ENCODE measurements at regions not wholly inside any gene's neighbourhood (a gene's known extent, or its start where the extent isn't known, plus 50 kb on each side); places are given as distances from the start of the nearest gene placed in this dataset.
"Not testable (repeated sequence)": the region's sequence is repeated elsewhere in the genome, so short reads cannot be mapped to it uniquely, and the experiment has no call there.

GRCh38 chrX:109782994-109783700, 50.1 kb upstream of the ACSL4 start:
- H3K4me3 ChIP-seq (ENCODE audit: low read depth, low read length), result no peak overlapping the region
- no peak for DNase-seq (ENCODE audit: low read depth)
- TF ChIP-seq CTCF (IDR thresholded peaks at IDR 0.05; ENCODE audit: control insufficient read depth, extremely low read depth, insufficient read depth), result no peak

- DNase-seq (ENCODE audit: low read depth), result no peak
- TF ChIP-seq CTCF (IDR thresholded peaks at IDR 0.05; ENCODE audit: control insufficient read depth, extremely low read depth, insufficient read depth), result no peak
- H3K4me3 ChIP-seq (ENCODE audit: low read depth, low read length), result no peak overlapping the region
Observed at GRCh38 chrX:109783701-109784079, 50.6 kb upstream of the ACSL4 start.

- no peak for DNase-seq (ENCODE audit: low read depth)
- no peak overlapping the region for H3K4me3 ChIP-seq (ENCODE audit: low read depth, low read length)
- TF ChIP-seq CTCF (IDR thresholded peaks at IDR 0.05; ENCODE audit: control insufficient read depth, extremely low read depth, insufficient read depth), result no peak
Observed at GRCh38 chrX:109785053-109785452, 52.0 kb upstream of the ACSL4 start.

- not testable (repeated sequence) for DNase-seq (ENCODE audit: low read depth); H3K4me3 ChIP-seq (ENCODE audit: low read depth, low read length)
Observed at GRCh38 chrX:109790511-109790910, 57.5 kb upstream of the ACSL4 start.

GRCh38 chrX:109793191-109793590, 60.1 kb upstream of the ACSL4 start:
- no peak for TF ChIP-seq CTCF (IDR thresholded peaks at IDR 0.05; ENCODE audit: control insufficient read depth, extremely low read depth, insufficient read depth)
- DNase-seq (ENCODE audit: low read depth), result no peak
- no peak overlapping the region for H3K4me3 ChIP-seq (ENCODE audit: low read depth, low read length)

DNA sequence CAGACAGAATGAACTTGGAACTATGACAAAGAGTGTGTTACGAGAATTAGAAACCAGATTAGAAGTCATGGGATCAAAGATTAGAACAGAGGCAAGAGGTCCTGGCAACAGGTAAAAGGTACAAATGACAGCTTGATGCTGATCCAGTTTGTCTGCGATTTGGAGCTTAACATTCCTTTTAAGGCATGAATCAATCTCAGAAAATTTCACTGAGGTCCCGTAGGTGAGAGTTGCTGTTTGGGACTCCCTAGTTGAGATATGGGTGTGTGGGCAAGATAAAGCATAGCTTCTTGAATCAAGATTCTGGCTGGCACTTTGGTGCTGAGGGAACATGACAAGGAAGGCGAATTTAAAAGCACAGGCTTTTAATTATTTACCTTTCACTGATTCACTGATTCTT, 62.6 kb upstream of the ACSL4 start:
- no peak for TF ChIP-seq CTCF (IDR thresholded peaks at IDR 0.05; ENCODE audit: control insufficient read depth, extremely low read depth, insufficient read depth)
- no peak overlapping the region for H3K4me3 ChIP-seq (ENCODE audit: low read depth, low read length)
- DNase-seq (ENCODE audit: low read depth), result no peak

DNA sequence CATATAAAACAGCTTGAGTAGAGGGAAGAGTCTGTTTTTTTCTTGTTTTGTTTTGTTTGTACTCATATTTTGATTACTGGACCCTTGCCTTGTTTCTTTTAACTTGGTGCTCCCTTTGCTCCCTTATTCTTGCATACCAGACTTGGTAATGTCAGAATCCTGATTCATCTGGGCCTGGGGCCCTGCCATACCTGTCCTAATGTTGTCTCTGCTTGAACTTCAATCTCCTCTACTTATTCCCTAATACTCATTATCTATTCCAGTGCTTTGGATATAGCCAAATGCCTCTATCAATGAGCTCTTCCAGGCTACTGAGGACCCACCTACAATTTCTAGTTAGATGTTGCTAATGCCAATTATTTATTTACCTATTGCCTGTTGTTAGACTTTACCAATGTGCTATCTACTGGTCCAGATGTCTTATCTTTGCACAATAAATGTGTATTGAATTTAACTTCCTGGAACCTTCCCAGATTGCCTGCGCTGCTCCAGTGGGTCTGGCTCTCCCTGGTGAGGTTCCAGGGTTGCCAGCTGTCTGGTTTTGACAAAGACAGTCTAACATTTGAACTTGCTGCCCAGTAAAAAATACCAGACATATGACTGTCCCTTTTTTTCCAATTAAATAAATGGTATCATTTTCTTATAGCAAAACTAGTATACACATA, 64.4 kb upstream of the ACSL4 start:
- peak; percentile 1 for DNase-seq (ENCODE audit: low read depth)
- H3K4me3 ChIP-seq (ENCODE audit: low read depth, low read length), result no peak overlapping the region
- TF ChIP-seq CTCF (IDR thresholded peaks at IDR 0.05; ENCODE audit: control insufficient read depth, extremely low read depth, insufficient read depth), result no peak
